ENCODE measurements at regions not wholly inside any gene's neighbourhood (a gene's known extent, or its start where the extent isn't known, plus 50 kb on each side); places are given as distances from the start of the nearest gene placed in this dataset.

- H3K27me3 ChIP-seq, result peaks cover 11% of the 10 kb centered on the region
- H3K4me3 ChIP-seq, result peak overlapping the region; percentile 44
- H3K36me3 ChIP-seq, result no peaks in the 10 kb centered on the region
- no peak for DNase-seq (ENCODE audit: low read depth in 1 of 2, low spot score in 1 of 2)
- peaks cover 6% of the 10 kb centered on the region for H3K4me1 ChIP-seq (ENCODE audit: low read depth)
- no peak overlapping the region for H3K27ac ChIP-seq
- TF ChIP-seq, protein P1, sequence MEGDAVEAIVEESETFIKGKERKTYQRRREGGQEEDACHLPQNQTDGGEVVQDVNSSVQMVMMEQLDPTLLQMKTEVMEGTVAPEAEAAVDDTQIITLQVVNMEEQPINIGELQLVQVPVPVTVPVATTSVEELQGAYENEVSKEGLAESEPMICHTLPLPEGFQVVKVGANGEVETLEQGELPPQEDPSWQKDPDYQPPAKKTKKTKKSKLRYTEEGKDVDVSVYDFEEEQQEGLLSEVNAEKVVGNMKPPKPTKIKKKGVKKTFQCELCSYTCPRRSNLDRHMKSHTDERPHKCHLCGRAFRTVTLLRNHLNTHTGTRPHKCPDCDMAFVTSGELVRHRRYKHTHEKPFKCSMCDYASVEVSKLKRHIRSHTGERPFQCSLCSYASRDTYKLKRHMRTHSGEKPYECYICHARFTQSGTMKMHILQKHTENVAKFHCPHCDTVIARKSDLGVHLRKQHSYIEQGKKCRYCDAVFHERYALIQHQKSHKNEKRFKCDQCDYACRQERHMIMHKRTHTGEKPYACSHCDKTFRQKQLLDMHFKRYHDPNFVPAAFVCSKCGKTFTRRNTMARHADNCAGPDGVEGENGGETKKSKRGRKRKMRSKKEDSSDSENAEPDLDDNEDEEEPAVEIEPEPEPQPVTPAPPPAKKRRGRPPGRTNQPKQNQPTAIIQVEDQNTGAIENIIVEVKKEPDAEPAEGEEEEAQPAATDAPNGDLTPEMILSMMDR (IDR thresholded peaks at IDR 0.05; ENCODE audit: low read depth, low read length), result no peak
- H3K9me3 ChIP-seq (ENCODE audit: low read depth), result no peaks in the 10 kb centered on the region
Observed at GRCh38 chr5:54884195-54884536, 101.2 kb downstream of the ESM1 start.

DNA sequence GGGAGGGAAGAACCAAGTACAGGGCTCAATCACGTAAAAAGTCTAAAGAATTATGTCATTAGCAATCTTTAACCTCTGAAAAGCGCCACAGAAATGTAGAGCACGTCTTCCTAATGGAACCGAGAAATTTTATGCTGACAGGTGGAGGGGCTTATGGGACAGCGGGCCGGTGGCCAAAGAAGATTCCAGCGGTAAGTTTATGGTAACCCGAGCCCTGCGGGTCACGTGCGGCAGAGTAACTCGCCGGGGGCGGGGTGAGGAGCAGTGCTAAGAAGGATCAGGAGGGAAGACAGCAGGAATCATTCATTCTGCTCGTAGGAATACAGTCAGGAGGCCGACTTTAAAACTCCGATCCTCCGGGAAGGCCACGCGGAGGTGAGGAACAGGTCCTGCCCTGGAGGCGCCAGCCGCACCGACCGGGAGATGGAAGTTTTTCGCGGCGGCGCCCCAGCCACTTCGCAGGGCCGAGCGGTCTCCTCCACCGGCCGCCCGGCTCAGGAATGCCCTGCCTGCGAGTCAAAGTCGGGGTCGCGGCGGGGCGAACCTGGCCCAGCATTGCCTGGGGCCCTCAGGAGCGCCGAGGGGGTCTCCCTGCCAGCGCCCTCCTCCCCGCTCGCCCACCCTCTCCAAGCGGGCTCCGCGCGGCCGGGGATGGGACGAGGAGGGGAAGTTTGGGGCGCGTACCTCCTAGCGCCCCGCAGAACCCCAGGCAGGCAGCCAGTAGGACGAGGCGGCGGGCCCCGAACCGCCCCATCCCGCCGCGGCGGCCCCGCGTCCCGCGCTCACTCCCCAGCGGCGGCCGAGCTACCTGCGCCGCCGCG, 101.8 kb downstream of the ESM1 start:
- TF ChIP-seq, protein P1 (IDR thresholded peaks at IDR 0.05; ENCODE audit: low read depth, low read length), result no peak
- no peak overlapping the region for H3K27ac ChIP-seq
- DNase-seq (ENCODE audit: low read depth in 1 of 2, low spot score in 1 of 2), result peak; percentile 72 to 80
- H3K4me3 ChIP-seq, result peak overlapping the region; percentile 44
- H3K4me1 ChIP-seq (ENCODE audit: low read depth), result peaks cover 6% of the 10 kb centered on the region
- peaks cover 11% of the 10 kb centered on the region for H3K27me3 ChIP-seq
- no peaks in the 10 kb centered on the region for H3K9me3 ChIP-seq (ENCODE audit: low read depth)
- no peaks in the 10 kb centered on the region for H3K36me3 ChIP-seq

GRCh38 chr5:54882841-54883240, 102.6 kb downstream of the ESM1 start:
- Histone ChIP-seq H3K27ac (no peak overlapping the region), H3K9me3 (ENCODE audit: low read depth) (no peaks in the 10 kb centered on the region), H3K4me3 (no peak overlapping the region), H3K4me1 (ENCODE audit: low read depth) (peaks cover 6% of the 10 kb centered on the region), H3K36me3 (no peaks in the 10 kb centered on the region), H3K27me3 (peaks cover 11% of the 10 kb centered on the region)
- DNase-seq (ENCODE audit: low read depth in 1 of 2, low spot score in 1 of 2), result no peak
- TF ChIP-seq, protein P1 (IDR thresholded peaks at IDR 0.05; ENCODE audit: low read depth, low read length), result no peak

DNA sequence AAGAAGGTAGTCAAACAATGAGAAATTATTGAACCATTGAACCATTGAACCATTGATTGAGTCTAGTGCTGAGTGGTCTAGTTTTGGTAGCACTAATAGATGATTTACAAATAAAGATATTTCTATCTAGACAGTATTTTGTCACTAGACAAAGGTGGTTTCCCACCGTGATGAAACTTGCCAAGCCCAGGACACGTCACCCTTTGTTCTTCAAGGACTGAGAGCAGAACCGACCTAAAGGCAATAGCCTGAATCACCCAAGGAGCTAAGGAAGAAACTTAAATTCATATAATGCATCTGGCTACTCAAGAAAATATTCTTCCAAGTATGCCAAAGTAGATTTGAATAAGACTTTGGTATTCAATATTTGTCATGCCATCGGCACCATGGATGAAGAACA, 103.3 kb downstream of the ESM1 start:
- Histone ChIP-seq H3K27me3 (peaks cover 11% of the 10 kb centered on the region), H3K9me3 (ENCODE audit: low read depth) (no peaks in the 10 kb centered on the region), H3K27ac (no peak overlapping the region), H3K4me3 (no peak overlapping the region), H3K36me3 (no peaks in the 10 kb centered on the region), H3K4me1 (ENCODE audit: low read depth) (peaks cover 6% of the 10 kb centered on the region)
- TF ChIP-seq, protein P1 (IDR thresholded peaks at IDR 0.05; ENCODE audit: low read depth, low read length), result no peak
- DNase-seq (ENCODE audit: low read depth in 1 of 2, low spot score in 1 of 2), result no peak

DNA sequence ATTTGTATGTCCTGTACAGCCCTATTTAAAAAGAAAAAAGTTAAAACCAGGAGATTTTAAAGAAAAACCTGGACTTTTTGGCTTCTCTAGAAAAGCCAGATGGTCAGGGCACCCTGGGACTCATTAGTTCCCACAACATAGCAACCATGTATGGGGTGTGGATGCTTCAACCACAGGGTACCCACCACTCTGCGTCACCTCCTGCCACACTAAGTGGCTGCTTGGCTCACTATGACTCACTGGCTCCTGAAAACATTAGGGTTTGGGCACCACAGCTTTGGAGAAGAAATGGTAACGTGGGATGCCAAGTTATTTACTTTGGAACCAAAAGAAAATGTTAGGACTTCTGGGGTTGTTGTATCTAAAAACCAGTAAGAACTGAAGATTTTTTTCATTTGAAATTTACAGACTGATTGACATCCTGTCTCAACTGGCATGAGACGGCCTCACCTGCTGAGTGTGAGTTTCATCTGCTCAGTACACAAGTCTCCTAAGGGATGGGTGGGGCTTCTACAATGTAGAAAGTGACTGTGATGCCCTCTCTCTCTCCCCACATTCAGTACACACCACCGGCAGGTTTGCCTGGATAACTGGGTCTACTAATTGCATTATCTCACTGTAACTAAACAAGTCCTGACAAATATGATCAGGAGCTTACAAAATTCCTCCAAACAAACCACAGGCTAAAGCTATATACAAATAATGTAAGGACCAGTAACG, 103.9 kb downstream of the ESM1 start:
- no peaks in the 10 kb centered on the region for H3K9me3 ChIP-seq (ENCODE audit: low read depth)
- H3K27ac ChIP-seq, result no peak overlapping the region
- DNase-seq (ENCODE audit: low read depth in 1 of 2, low spot score in 1 of 2), result no peak
- TF ChIP-seq, protein P1 (IDR thresholded peaks at IDR 0.05; ENCODE audit: low read depth, low read length), result no peak
- no peaks in the 10 kb centered on the region for H3K36me3 ChIP-seq
- no peak overlapping the region for H3K4me3 ChIP-seq
- H3K27me3 ChIP-seq, result peaks cover 11% of the 10 kb centered on the region
- peaks cover 6% of the 10 kb centered on the region for H3K4me1 ChIP-seq (ENCODE audit: low read depth)

Data from cardiac muscle cell (in vitro differentiated cells and primary cell).